ENCODE measurements at regions not wholly inside any gene's neighbourhood (a gene's known extent, or its start where the extent isn't known, plus 50 kb on each side); places are given as distances from the start of the nearest gene placed in this dataset.

DNA sequence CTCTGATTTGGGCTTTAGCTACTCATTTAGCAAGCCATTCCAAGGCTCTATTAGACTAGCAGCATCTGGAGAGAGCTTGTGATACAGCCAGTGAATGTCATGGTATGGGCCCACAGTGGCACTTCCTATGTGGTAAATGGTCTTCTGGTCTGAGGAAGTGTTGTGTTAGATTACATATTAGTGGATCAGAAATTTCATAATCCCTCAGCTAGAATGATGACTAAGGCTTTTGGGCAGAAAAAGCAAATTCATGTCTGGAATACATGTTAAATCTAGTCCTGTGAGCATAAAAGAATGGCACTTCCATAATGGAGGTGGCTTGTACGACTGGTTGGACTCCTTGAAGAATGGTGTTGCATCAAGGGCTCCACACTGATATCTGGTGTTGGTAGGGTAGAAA is 436.8 kb upstream of the CWC22 start:
- DNase-seq: no peak

DNA sequence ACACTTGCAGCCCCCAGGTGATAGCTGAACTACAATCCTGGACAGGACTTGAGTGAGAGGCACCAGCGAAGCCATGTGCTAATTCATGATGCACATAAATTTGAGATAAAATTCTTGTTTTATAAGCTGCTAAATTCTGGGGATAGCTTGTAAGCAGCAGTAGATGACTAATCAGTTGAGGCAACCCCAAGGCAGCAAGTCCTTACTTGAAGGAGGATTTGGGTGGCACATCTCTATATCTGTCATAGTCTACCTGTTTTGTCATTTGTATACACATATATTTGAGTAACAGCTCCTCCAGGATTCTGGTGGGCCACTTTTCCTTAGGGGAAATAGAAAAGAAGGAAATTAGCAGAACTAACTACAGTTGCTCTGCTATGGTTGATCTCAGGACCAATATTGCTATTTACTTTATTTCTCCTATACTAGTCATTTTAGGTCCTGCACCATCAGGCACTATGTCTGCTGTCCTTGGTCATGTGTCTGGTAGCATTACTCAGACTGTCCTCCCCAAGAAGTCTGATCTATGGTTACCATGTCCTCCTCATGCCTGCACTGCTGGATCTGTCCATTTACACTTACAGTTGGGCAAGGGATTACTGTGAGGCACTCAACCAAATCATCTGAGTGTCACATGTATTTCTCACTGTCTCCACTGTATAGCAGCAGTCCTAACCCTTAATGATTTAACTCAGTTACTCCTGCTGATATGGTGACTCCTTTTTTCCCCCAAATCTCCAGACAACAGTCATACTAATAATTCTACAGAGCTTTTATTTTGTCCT is 436.0 kb upstream of the CWC22 start:
- no peak for DNase-seq

DNA sequence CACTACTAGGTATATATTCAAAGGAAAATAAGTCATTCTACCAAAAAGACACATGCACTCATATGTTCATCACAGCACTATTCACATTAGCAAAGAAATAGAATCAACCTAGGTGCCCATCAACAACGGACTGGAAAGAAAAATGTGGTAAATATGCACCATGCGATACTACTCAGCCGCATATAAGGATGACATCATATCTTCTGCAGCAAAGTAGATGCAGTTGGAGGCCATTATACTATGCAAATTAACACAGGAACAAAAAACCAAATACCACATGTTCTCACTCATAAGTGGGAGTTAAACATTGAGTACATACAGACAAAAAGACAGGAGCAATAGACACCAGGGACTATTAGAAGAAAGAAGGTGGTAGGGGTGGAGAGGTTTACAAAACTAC is 412.1 kb upstream of the CWC22 start:
- no peak for DNase-seq

DNA sequence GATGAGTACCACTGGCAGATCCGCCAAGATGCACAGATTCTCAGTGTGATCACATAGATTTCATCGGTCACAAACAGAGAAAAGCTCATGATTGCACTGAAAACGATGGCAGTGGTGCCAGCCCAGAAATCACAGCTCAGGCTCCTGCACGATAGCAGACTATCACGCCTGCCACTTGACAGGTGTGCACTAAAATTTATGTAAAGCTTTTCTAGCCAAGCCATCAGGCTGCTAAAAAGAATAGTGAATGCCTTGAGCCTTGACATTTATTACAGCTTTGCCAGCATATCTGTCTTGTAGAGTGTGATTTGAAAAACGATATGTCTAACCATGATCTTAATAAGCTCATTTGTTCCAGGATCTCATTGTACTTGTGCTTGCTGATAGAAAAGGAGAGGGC is 409.5 kb upstream of the CWC22 start:
- no peak for DNase-seq

DNA sequence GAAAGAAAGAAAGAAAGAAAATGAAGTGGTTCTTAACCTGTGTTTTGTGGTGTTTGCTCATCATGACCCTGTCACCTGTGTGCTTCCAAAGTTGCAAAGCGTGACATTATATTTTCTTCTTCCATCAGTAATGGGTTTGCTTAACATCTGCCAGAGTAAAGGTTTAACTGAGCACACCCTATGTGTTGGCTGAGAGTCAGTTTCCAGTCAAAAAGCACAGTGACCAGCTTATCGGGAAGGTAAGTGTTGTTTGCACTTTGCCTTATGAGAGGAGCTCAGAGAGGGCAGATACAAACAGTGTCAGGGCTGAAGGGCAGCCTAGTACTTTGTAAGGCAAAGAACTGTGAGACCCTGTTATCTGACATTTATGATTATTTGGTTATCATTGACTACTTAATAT is 406.2 kb upstream of the CWC22 start:
- DNase-seq: no peak

DNA sequence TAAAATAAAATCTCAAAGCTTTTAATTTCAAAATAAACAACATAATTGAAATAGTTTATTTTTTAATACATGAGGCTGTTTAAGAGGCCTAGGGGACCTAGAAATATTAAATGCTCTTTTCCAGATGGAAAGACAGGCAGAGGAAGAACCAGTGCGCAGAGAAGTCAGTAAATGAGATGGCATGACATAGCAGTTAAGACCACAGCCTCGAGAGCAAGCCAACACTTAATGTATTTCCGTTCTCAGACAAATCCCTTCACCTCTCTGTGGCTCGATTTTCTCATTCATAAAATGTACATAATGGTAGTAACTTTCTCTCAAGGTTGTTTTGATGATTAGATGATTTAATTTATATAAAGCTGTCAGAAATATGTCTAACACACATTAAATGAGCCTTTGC is 405.1 kb upstream of the CWC22 start:
- DNase-seq: no peak

DNA sequence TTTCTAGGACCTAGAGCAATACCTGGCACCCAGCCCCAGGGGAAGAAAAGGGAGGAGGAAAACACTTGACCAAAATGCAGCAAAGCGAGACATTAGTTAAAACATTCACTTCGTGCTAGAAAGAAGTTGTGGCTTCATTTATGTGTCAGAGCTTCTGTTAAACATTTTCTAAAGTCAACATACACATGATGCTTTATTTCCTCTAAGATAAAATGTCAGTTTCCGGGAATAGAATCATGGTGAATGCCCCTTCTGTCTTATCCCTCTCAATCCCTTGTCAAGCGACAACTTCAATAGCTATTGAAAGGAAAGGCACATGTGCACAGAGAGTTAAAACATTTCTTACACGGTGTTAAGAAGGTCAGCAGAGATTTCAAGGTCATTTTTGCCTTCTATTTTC is 404.6 kb upstream of the CWC22 start:
- peak; percentile 23 for DNase-seq

DNA sequence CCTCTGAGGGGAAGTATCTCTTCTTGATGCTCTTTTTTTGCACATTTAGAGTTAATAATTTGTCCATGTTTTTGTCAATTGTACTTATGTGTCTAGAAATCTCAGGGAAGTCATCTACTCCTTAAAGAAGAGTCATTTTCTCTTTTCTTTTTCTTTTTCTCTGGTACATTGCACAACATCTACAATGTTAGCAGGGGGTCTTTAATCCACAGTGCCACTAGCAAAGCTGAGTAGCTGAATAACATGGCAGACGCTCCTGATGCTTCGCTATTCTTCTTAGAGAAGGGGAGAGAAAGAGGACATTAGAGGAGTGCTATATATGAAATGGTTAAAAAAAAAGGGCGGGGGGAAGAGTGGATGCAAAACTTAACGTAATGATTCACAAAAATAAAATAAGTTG is 399.6 kb upstream of the CWC22 start:
- DNase-seq: no peak

DNA sequence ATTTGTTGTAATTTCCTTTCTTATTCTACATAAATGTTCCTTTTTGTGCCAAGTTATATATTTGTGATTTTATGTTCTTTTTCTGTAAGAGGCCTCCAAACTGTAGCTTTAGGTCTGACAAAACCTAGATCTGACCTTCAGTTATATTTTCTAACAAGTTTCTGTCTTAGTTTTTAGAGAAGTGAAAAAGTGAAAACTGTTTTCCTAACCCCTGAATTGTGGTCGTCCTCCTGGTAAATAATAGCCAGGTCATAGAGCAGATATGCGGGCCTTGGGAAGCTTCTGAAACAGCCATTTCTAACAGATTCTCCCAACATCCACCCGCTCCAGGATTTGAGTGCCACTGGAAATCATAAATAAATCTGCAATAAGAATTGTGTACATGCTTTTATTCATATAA is 398.4 kb upstream of the CWC22 start:
- DNase-seq: no peak

DNA sequence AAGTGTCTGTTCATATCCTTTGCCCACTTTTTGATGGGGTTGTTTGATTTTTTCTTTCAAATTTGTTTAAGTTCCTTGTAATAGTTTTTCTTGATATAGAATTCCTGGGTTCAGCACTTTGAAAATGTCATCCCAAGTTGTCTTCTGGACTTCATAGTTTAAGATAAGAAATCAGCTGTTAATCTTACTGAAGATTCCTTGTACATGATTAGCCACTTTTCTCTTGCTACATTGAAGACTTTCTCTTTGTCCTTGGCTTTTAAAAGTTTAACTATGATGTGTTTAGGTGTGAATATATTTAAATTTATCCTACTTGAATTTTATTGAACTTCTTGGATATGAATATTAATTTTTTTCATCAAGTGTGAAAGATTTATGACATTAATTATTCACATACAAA is 387.2 kb upstream of the CWC22 start:
- DNase-seq: no peak

DNA sequence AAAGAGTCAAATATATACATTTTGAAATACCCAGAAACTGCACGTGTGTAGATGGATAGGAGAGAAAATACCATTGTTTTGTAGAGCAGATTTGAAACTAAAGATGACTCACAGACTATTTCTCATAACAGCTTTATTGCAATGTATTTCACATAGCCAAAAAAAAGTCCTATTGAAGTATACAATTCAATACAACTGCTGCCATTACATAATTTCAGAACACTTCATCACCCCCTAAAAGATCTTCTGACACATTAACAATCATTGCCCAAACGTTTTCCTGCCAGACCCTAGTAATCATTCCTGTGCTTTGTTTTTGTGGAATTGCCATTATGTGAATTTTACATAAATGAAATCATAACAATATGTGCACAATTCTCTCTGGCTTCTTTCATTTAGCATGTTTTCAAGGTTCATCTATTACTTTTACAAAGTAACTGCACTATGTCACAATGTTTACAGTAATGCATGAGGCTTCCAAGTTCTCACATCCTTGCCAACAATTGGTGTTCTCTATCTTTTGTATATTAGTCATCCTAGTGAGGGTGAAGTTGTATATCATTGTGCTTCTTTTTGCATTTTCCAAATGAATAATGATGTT is 378.6 kb upstream of the CWC22 start:
- DNase-seq: no peak

DNA sequence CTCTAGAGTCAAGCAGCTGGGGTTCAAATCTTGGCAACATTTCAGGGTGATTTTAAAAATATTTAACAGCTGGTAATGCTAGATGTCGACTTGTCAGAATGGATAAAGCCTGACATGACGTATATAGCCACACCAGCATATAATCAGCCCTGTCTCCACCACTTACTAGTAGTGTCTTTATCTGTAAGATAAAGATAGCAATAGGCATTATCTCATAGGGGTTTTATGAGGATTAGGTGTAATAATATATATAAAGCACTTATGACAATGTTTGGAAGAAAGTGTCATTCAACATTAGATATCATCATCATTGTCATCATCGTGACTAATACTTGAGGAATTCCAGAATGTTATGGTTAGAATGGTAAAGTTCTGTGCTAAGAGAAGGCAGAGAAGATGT is 369.0 kb upstream of the CWC22 start:
- DNase-seq: no peak

DNA sequence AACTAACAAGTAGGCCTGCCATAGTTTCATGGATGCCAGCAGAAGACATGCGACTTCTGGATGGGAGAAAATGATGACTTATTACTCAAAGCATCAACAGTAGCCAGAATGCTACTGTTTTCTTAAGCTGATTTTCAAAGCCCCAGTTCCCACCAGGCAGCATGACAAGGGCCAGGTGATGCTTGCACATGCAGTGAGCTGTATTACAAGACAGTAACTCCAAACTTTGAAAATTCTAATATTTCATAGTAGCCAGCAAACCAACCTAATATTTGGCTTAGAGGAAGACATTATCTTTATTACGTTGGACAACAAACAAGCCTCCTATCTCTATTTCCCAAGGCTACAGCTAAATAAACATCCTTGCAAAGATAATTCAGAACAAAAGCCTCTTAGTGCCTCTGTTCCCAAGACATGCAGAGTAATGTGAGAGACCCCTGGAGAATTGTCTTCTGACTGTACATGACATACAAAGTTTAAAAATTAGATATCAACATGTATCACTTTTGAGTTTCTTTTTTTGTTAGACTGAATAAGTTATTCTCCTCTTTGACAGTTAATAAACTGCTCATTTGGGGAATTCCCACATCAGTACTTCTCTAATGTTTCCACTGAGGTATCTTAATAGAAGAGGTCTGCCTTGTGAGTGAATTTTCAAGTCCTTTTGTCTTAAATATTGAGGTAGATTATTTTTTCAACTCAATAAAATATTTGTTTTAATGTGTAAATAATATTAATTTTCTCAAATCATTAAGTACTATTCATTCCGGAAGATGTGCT is 367.6 kb upstream of the CWC22 start:
- DNase-seq: no peak

DNA sequence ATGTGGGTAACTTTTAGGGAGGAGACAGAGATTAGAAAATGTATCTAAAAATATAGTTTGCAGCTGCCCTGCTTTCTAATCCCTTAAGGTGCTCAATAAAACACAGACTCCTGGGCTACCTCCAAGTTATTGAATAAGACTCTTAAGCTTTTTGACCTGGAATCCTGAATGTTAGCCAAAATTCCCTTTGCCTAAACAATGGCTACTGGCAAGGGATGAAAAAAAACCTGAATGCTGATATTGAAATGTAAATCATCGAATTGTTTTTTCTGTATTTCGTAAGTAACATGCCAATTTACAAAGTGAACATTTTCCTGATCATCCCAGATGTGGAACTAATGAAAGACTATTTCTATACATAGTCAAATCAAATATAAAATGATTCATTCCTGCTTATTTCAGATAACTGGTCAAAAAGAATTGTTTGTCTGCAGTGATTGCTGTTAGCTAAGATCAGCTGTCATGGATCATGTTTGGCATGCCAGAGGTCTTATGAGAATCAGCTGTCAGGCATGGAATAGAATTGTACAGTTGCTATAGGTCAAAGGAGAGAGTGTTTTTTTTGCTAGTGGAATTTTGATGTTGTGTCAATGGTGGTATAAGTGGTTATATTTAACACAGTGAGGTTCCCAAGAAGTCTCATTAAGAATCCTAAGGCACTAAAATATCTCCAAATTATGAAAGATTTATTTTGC is 363.6 kb upstream of the CWC22 start:
- DNase-seq: no peak

DNA sequence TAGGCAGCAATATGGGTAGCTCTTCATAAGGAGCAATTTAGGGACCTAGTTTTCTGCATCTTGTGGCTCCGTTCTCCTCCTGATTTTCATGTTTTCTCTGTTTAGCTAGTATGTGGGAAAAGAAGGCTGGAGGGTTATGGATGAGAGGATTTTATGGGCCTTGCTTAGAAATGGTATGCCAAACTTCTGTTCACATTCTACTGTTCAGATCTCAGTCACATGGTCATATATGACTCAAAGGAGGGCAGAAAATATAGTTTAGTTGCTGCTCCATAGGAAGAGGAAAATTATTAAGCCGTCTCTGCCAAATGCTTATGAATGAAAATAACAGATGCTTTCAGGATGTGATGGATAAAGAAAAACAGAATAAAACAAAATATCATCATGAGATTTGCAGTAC is 361.8 kb upstream of the CWC22 start:
- DNase-seq: no peak

DNA sequence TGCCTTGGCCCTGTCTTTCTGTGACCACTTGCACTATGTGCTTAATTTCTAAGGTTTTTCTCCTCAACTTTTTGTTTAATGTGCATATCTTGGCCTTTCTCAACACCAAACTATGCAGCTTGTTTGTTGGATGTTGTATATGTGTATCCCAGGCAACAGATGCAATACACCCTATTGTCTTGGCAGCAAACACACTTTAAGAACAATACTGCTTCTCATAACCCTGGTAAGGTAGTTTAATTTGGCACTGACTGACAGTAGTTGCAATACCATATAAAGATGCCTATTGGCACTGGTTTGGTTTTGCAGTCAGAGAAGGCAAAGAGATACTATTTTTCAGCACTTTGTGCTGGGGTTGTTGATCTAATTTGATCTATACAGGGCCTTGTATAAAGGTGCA is 360.7 kb upstream of the CWC22 start:
- no peak for DNase-seq

DNA sequence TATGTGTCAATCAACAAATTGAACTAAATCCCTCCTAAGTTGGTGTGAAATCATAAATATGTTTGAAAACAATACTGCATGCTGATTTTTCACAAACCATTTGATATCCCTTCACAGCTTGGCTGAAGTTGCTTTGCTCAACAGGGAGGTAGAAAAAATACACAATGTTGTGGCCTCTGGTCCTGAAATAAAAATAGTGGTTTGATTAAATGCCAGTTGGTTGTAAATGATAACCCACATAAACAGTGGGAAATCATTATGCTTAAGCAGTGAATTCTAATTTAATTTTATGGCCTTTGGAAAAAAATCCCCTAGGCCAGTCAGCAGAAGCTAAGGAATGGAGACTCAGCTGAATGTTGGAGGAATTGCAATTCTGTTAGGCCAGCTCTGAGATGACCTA is 359.4 kb upstream of the CWC22 start:
- DNase-seq: no peak

DNA sequence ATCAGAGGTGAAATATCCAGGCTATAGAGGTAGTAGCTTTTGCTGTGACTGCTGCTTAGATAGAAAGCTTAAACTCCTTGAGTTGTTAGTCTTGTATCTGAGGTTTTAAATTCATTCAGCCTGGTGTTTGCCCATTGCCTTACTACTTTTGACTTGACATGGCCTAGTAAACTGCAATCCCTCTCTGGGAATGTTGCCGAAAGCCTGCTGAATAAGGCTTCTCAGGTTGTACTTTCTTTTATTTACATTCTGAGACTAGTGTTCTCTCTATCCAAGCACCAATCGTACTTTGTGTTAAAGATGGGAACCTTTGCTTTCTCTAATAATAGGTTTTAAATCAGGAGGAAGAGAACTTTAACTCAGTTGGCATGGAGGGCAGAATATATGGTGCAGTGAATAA is 357.6 kb upstream of the CWC22 start:
- no peak for DNase-seq

DNA sequence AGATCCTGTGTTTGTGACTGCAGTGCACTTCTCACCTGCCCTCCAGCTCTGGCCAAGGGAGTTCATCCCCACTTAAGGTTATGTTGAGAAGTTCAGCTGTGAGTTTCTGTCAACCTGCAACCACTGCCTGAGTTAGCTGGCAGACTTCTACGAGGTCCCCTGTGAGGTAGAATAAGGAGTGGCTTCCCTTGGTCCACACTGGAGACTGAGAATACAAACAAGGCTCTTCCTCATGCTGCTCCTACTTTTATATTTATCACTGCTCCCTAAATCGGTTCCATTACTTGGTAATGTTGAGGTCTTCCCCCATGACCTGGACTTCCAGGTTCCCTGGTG is 353.2 kb upstream of the CWC22 start:
- DNase-seq: no peak

DNA sequence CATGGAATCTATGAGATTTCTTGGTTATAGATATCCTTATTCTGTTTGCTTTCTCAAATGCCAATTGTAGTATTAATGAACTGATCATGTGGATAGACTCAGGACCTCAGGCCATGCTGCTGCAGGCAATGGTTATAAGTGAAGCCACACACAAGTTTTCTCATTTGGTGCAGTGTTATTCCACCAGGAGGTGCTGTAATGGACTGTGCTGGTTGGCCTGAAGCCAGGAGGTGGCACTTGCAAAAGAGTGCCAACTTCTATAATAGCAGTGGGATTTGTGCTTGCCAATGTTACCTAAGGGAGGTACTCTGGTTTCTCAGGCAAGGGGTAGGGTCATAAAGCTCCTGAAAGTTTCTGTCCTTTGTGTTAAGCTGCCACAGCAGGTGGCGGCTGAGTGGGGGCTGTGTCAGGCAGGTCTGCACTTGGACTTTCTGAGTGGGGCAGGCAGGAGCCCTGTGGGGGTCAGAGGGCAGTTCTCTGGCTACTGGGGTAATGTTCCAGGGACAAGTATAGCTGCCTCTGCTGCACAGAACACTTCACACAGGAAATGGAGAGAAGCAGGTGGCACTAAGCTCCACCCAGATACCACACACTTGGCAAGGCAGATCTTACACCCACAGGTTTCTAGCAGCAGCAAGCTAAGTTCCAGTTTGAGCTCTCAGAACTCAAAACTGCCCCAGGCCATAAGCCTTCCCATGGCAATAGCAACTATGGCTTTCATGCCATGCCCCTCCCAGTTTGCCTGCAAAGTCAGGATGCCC is 352.6 kb upstream of the CWC22 start:
- DNase-seq: no peak

DNA sequence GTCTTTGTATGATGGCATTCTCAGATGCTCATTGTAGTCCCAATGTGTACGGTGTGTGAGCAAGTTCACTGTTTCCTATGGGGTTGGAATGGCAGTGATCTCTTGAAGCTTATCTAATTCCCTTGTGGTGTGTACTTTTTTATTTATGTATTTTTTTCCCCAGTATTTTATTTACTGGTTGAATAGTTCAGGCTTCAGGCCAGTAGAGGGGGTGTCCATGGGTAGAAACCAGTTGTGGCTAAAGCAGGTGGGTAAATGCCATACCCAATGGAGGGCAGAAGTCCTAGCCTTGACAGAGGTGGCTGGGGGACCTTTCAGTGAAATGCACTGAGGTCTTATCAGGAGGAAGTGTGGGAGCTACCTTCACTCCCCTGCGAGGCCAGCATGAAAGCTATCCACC is 351.4 kb upstream of the CWC22 start:
- no peak for DNase-seq

DNA sequence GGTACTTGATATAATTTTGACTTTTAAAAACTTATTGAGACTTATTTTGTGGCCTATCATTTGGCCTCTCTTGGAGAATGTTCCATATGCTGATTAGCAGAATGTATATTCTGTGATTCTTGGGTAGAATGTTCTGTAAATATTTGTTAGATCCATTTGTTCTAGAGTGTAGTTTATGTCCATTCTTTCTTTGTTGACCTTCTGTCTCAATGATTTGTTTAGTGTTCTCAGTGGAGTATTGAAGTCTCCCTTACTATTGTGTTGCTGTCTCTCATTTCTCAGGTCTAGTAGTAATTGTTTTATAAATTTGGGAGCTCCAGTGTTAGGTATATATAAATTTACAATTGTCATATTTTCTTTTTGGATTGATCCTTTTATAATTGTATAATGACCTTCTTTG is 349.6 kb upstream of the CWC22 start:
- DNase-seq: no peak

DNA sequence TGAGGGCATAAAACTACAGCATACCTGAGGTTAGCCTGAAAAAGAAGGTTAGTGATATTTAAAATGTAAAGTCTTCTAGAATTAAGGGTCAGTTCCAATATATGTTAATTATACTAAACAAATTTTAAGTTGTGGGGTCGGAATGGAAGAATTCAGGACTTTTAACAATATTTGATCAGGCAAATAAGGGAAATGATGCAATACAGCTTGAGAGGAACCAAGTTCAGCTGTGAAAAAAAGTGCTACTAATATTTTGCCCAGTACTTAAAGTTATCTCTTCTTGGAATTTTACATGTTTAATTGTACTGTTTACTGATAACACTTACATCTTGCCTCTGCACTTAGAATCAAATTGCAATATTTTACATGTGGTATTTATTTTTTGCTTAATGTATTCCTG is 345.5 kb upstream of the CWC22 start:
- DNase-seq: no peak

All from dermis blood vessel endothelial cell (primary cell).